GM12875 (cell line): ENCODE measurements at regions not wholly inside any gene's neighbourhood (a gene's known extent, or its start where the extent isn't known, plus 50 kb on each side); places are given as distances from the start of the nearest gene placed in this dataset.
"Not testable (repeated sequence)": the region's sequence is repeated elsewhere in the genome, so short reads cannot be mapped to it uniquely, and the experiment has no call there.

Experiments used
- H3K4me3 ChIP-seq: one replicate; pipeline ENCODE4 v1.5.1; 2011; ENCODE audit warnings: low read depth, low read length, control low read depth
- CTCF ChIP-seq: IDR thresholded peaks from 2 replicates; pipeline ENCODE4 v1.5.1; 2011; ENCODE audit warnings: low read depth, mild to moderate bottlenecking, control low read depth, inconsistent platforms, low read length, moderate library complexity, borderline replicate concordance; ENCODE audit not compliant: insufficient read depth

GRCh38 chr10:29227201-29227600 is 61.7 kb upstream of the LYZL1 start:
- H3K4me3 ChIP-seq: no peak overlapping the region
- no peak for TF ChIP-seq CTCF

DNA sequence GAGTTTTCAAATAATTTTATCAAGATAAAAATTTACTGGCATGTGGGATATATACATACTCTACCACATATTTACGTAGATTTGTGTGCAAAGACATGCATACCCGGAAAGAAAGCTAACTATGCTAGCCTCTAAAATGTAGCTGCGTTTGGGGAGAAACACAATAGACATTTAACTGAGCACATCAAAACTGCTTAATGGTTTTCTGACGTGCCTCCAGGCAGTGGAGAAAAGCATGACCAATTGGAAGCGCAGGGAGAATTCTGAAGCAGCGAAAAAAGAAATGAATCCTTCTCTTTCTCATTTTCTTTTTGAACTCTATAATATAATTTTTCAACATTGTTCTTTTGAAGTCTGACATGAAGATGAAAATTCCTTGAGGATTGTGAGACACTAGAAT is 60.3 kb upstream of the LYZL1 start:
- H3K4me3 ChIP-seq: no peak overlapping the region
- no peak for TF ChIP-seq CTCF

- no peak for TF ChIP-seq CTCF
- H3K4me3 ChIP-seq: no peak overlapping the region
Observed at GRCh38 chr10:29229258-29229705, 59.6 kb upstream of the LYZL1 start.

DNA sequence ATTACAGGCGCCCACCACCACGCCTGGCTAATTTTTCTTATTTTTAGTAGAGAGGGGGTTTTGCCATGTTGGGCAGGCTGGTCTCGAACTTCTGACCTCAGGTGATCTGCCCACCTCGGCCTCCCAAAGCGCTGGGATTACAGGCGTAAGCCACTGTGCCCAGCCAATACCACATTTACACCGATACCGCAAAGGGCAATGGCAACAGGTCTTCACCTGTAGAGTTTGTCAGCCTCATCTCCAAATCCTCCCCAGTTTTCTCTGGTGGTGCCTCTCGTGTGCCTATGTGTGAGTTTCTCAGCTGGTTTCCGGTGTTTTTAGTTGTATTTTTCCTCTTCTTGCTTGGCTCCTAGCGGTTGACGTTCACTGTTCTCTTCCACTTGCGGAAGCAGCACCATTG is 52.0 kb upstream of the LYZL1 start:
- H3K4me3 ChIP-seq: not testable (repeated sequence)

DNA sequence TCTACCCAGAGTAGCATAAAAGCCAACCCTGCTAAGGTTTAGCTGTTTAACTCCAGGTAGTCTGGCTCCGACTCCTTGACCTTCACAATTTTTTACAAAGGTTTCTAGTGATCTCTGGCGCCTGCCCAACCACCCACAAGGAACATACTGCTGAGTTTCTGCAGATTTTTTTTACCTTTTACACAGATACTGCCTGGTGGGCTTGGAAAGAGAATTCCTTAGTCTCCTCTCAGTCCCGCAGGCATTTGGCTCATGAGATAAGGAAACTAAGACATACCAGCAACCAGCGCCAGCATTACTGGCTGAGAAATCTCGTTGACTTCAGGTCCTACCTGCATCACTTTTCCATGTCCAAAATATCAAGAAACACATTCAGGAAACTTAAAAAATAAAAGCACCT is 51.1 kb upstream of the LYZL1 start:
- TF ChIP-seq CTCF: no peak
- no peak overlapping the region for H3K4me3 ChIP-seq

- no peak for TF ChIP-seq CTCF
Observed at GRCh38 chr10:29238523-29239135, 50.2 kb upstream of the LYZL1 start.

More at GRCh38 chr10:29238523-29239135, 50.2 kb upstream of the LYZL1 start:
- H3K4me3 ChIP-seq: no peak overlapping the region
